Loucy (cell line): ENCODE measurements at regions not wholly inside any gene's neighbourhood (a gene's known extent, or its start where the extent isn't known, plus 50 kb on each side); places are given as distances from the start of the nearest gene placed in this dataset.

Experiments used
- CTCF ChIP-seq: fragments of 200-600 bp; sonication (generic); conservative IDR thresholded peaks from 2 replicates; pipeline ENCODE4 v1.5.1; 2014; ENCODE audit warnings: mild to moderate bottlenecking, antibody characterized with exemption, low read length
- EZH2phosphoT487 ChIP-seq: fragments of 200-600 bp; IDR thresholded peaks from 2 replicates; pipeline ENCODE4 v1.6.1; 2018; ENCODE audit warnings: antibody characterized with exemption, mild to moderate bottlenecking, moderate library complexity, borderline replicate concordance

- no peak for TF ChIP-seq CTCF
- no peak for TF ChIP-seq EZH2phosphoT487
Measured at GRCh38 chr5:5055712-5056111, 84.4 kb upstream of the ADAMTS16 start.
